ENCODE measurements at regions not wholly inside any gene's neighbourhood (a gene's known extent, or its start where the extent isn't known, plus 50 kb on each side); places are given as distances from the start of the nearest gene placed in this dataset.

GRCh38 chr10:52621635-52622079 is 150.9 kb downstream of the MBL2 start:
- Mint-ChIP-seq H3K4me3 (ENCODE audit: low read depth, unreplicated experiment) (no peak overlapping the region), H3K4me1 (ENCODE audit: low read depth, unreplicated experiment) (no peaks in the 10 kb centered on the region), H3K36me3 (ENCODE audit: insufficient read depth, unreplicated experiment) (no peaks in the 10 kb centered on the region), H3K27me3 (ENCODE audit: unreplicated experiment) (no peaks in the 10 kb centered on the region), H3K9me3 (ENCODE audit: low read depth, unreplicated experiment) (no peaks in the 10 kb centered on the region), H3K27ac (ENCODE audit: unreplicated experiment) (no peak overlapping the region)
- intact Hi-C loops (cut with micrococcal nuclease; ENCODE audit: unreplicated experiment), result no loop called here
- CTCF ChIA-PET, result no interaction called here
- no TSS peak for BruUV-seq (replicated peaks)
- no peak for DNase-seq
- TF ChIP-seq CTCF (IDR thresholded peaks at IDR 0.05; ENCODE audit: unreplicated experiment), result no peak

GRCh38 chr10:52623761-52624160 is 148.8 kb downstream of the MBL2 start:
- no TSS peak for BruUV-seq (replicated peaks)
- CTCF ChIA-PET, result no interaction called here
- no peak for TF ChIP-seq CTCF (IDR thresholded peaks at IDR 0.05; ENCODE audit: unreplicated experiment)
- H3K4me3 Mint-ChIP-seq (ENCODE audit: low read depth, unreplicated experiment), result no peak overlapping the region
- intact Hi-C loops (cut with micrococcal nuclease; ENCODE audit: unreplicated experiment), result no loop called here
- no peaks in the 10 kb centered on the region for H3K36me3 Mint-ChIP-seq (ENCODE audit: insufficient read depth, unreplicated experiment)
- no peaks in the 10 kb centered on the region for H3K9me3 Mint-ChIP-seq (ENCODE audit: low read depth, unreplicated experiment)
- DNase-seq, result no peak
- H3K27ac Mint-ChIP-seq (ENCODE audit: unreplicated experiment), result no peak overlapping the region
- no peaks in the 10 kb centered on the region for H3K27me3 Mint-ChIP-seq (ENCODE audit: unreplicated experiment)
- H3K4me1 Mint-ChIP-seq (ENCODE audit: low read depth, unreplicated experiment), result no peaks in the 10 kb centered on the region

- no peak for DNase-seq
- Mint-ChIP-seq H3K27ac (ENCODE audit: unreplicated experiment) (no peak overlapping the region), H3K4me1 (ENCODE audit: low read depth, unreplicated experiment) (no peaks in the 10 kb centered on the region), H3K27me3 (ENCODE audit: unreplicated experiment) (no peaks in the 10 kb centered on the region), H3K4me3 (ENCODE audit: low read depth, unreplicated experiment) (no peak overlapping the region), H3K36me3 (ENCODE audit: insufficient read depth, unreplicated experiment) (no peaks in the 10 kb centered on the region), H3K9me3 (ENCODE audit: low read depth, unreplicated experiment) (no peaks in the 10 kb centered on the region)
- CTCF ChIA-PET, result interaction anchor here (0.5 kb wide), 1 partner anchor 17 kb away, joined by 6 read pairs; no protein-coding TSS in a partner anchor
- TF ChIP-seq CTCF (IDR thresholded peaks at IDR 0.05; ENCODE audit: unreplicated experiment), result no peak
- no TSS peak for BruUV-seq (replicated peaks)
- intact Hi-C loops (cut with micrococcal nuclease; ENCODE audit: unreplicated experiment), result no loop called here
Measured at GRCh38 chr10:52627279-52627678, 145.3 kb downstream of the MBL2 start.

GRCh38 chr10:52631146-52631545 is 141.4 kb downstream of the MBL2 start:
- H3K4me1 Mint-ChIP-seq (ENCODE audit: low read depth, unreplicated experiment), result no peaks in the 10 kb centered on the region
- no peaks in the 10 kb centered on the region for H3K27me3 Mint-ChIP-seq (ENCODE audit: unreplicated experiment)
- intact Hi-C loops (cut with micrococcal nuclease; ENCODE audit: unreplicated experiment), result no loop called here
- TF ChIP-seq CTCF (IDR thresholded peaks at IDR 0.05; ENCODE audit: unreplicated experiment), result no peak
- H3K4me3 Mint-ChIP-seq (ENCODE audit: low read depth, unreplicated experiment), result no peak overlapping the region
- no peaks in the 10 kb centered on the region for H3K36me3 Mint-ChIP-seq (ENCODE audit: insufficient read depth, unreplicated experiment)
- BruUV-seq (replicated peaks), result no TSS peak
- no peak overlapping the region for H3K27ac Mint-ChIP-seq (ENCODE audit: unreplicated experiment)
- DNase-seq, result no peak
- CTCF ChIA-PET, result no interaction called here
- H3K9me3 Mint-ChIP-seq (ENCODE audit: low read depth, unreplicated experiment), result no peaks in the 10 kb centered on the region
